Hematopoietic multipotent progenitor cell treated with erythropoietin and hydrocortisone succinate and interleukin-3 and kit ligand, for 8 days (in vitro differentiated cells): ENCODE measurements at regions not wholly inside any gene's neighbourhood (a gene's known extent, or its start where the extent isn't known, plus 50 kb on each side); places are given as distances from the start of the nearest gene placed in this dataset.

Experiments
- DNase-seq: peaks from one replicate; pipeline ENCODE4 v3.0.0-alpha.2; 2015

- DNase-seq = no peak
Measured at GRCh38 chr16:60329108-60329507, 1595.0 kb upstream of the GOT2 start.

GRCh38 chr16:60328152-60328551, 1594.0 kb upstream of the GOT2 start:
- DNase-seq = no peak

GRCh38 chr16:60318486-60318885, 1584.4 kb upstream of the GOT2 start:
- no peak for DNase-seq

GRCh38 chr16:60310846-60311445, 1576.8 kb upstream of the GOT2 start:
- no peak for DNase-seq

GRCh38 chr16:60304720-60305119, 1570.6 kb upstream of the GOT2 start:
- no peak for DNase-seq

- DNase-seq = no peak
Measured at GRCh38 chr16:60304066-60304465, 1570.0 kb upstream of the GOT2 start.

- no peak for DNase-seq
Measured at GRCh38 chr16:60302676-60303075, 1568.6 kb upstream of the GOT2 start.

- no peak for DNase-seq
Measured at GRCh38 chr16:60302261-60302660, 1568.1 kb upstream of the GOT2 start.

GRCh38 chr16:60299241-60299776, 1565.2 kb upstream of the GOT2 start:
- no peak for DNase-seq

GRCh38 chr16:60295451-60295850, 1561.3 kb upstream of the GOT2 start:
- DNase-seq = no peak

GRCh38 chr16:60285794-60286193, 1551.7 kb upstream of the GOT2 start:
- no peak for DNase-seq

GRCh38 chr16:60279061-60279665, 1545.0 kb upstream of the GOT2 start:
- DNase-seq = no peak

GRCh38 chr16:60274431-60275019, 1540.4 kb upstream of the GOT2 start:
- DNase-seq = no peak

- no peak for DNase-seq
Measured at GRCh38 chr16:60271781-60272180, 1537.7 kb upstream of the GOT2 start.

- DNase-seq = no peak
Measured at GRCh38 chr16:60271025-60271771, 1537.1 kb upstream of the GOT2 start.

GRCh38 chr16:60261425-60261824, 1527.3 kb upstream of the GOT2 start:
- DNase-seq = no peak

- no peak for DNase-seq
Measured at GRCh38 chr16:60259956-60260355, 1525.8 kb upstream of the GOT2 start.

GRCh38 chr16:60246086-60246485, 1512.0 kb upstream of the GOT2 start:
- DNase-seq = no peak

GRCh38 chr16:60241671-60242070, 1507.6 kb upstream of the GOT2 start:
- no peak for DNase-seq

- DNase-seq = no peak
Measured at GRCh38 chr16:60230666-60231065, 1496.5 kb upstream of the GOT2 start.

- no peak for DNase-seq
Measured at GRCh38 chr16:60225541-60225940, 1491.4 kb upstream of the GOT2 start.

- no peak for DNase-seq
Measured at GRCh38 chr16:60217787-60218186, 1483.7 kb upstream of the GOT2 start.

GRCh38 chr16:60214311-60214710, 1480.2 kb upstream of the GOT2 start:
- DNase-seq = no peak

- no peak for DNase-seq
Measured at GRCh38 chr16:60206516-60206915, 1472.4 kb upstream of the GOT2 start.
